ENCODE measurements at regions not wholly inside any gene's neighbourhood (a gene's known extent, or its start where the extent isn't known, plus 50 kb on each side); places are given as distances from the start of the nearest gene placed in this dataset.

GRCh38 chr15:58257776-58258325 is 119.7 kb downstream of the AQP9 start:
- no peak for TF ChIP-seq ZFP30 (CRISPR knock-in tag; IDR thresholded peaks at IDR 0.05)
- TF ChIP-seq ZNF70 (CRISPR knock-in tag; IDR thresholded peaks at IDR 0.05): no peak
- TF ChIP-seq ARNTL (CRISPR knock-in tag; IDR thresholded peaks at IDR 0.05; ENCODE audit: borderline replicate concordance, low read depth): no peak
